NCI-H1694 (cell line): ENCODE measurements at regions not wholly inside any gene's neighbourhood (a gene's known extent, or its start where the extent isn't known, plus 50 kb on each side); places are given as distances from the start of the nearest gene placed in this dataset.
"Not testable (repeated sequence)": the region's sequence is repeated elsewhere in the genome, so short reads cannot be mapped to it uniquely, and the experiment has no call there.

Source experiments
- DNase-seq: peaks from one replicate; lab custom pipeline; 2025; lab: John Stamatoyannopoulos, UW

- DNase-seq = no peak
These were observed 138.4 kb downstream of the HTR1B start for GRCh38 chr6:77324866-77325265.

DNA sequence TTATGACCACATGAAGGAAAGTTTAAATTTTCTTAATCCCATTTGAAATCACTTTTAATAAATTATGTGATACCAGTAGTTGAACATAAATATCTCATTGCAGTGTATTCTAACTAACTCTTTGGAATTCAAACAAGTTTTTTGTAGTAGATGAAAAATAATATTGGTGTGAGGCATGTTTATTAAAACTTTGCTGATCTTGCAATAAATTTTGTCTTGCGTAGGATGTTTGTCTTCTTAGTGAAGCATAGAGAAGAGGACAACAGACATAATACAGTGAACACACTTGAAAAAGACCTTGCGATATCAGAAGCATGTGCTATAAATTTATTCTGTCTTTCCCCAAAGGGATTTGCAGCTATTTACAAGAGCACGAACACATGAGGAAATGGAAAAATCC lies 140.7 kb downstream of the HTR1B start:
- no peak for DNase-seq

DNA sequence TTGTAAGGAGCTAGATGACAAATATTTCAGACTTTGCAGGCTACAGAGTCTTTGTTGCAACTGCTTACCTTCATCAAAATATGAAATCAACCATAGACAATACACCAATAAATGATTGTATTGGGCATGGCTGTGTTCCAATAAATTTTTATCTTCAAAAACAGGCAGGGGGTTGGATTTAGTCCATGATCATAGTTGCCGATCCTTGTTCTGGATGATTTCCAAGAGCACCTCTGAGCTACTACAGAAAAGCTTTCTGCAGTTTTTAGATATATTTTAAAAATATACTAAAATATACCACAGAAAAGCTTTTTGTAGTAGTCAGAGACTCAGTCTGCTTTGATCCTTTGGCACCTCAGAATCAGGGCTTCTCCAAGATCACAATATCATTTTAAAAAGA lies 145.0 kb downstream of the HTR1B start:
- DNase-seq = no peak

- DNase-seq = no peak
These were observed 149.7 kb downstream of the HTR1B start for GRCh38 chr6:77313595-77313994.

DNA sequence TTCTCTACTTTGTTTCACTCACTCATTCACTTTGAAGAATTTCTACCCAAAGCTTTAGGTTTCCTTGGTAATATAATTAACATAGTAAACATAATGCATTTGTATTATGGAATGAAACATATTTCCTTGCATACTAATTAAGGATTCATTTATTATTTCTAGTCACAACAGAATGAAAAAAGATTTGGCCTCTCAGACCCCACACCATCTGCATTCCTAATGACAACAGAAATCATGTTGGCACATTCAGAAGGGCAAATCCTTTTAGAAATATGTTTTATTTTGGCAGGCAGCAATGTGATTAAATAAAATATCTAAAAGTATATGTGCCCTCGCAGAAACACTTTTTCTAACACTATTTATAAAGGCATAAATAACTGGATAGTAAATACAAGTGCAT lies 163.4 kb downstream of the HTR1B start:
- DNase-seq = no peak

- no peak for DNase-seq
These were observed 165.0 kb downstream of the HTR1B start for GRCh38 chr6:77298283-77298682.

- DNase-seq = no peak
These were observed 170.4 kb downstream of the HTR1B start for GRCh38 chr6:77292564-77293546.

DNA sequence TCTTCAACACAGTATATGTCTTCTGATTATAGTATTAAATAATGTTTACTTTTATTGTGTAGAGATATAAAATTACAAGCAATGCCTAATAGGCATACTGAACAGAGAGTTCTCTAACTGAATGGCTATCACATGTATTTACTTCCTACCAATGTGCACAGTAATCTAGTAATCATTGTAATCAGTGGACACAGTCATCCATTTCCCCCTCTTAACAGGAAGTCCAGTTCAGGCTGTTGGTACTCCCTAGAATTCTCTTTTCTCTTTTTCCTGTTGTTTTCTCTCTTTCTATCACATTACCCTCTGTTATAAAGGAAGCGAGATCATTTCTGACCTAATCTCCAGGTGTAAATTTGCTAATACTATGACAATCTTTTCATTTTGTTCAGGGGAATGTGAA lies 172.5 kb downstream of the HTR1B start:
- no peak for DNase-seq

- DNase-seq = no peak
These were observed 176.8 kb downstream of the HTR1B start for GRCh38 chr6:77286541-77286940.

GRCh38 chr6:77273929-77274328 lies 189.4 kb downstream of the HTR1B start:
- no peak for DNase-seq

GRCh38 chr6:77264970-77265369 lies 198.3 kb downstream of the HTR1B start:
- no peak for DNase-seq

- no peak for DNase-seq
These were observed 200.3 kb downstream of the HTR1B start for GRCh38 chr6:77263003-77263402.

- not testable (repeated sequence) for DNase-seq
These were observed 211.5 kb downstream of the HTR1B start for GRCh38 chr6:77251801-77252200.

DNA sequence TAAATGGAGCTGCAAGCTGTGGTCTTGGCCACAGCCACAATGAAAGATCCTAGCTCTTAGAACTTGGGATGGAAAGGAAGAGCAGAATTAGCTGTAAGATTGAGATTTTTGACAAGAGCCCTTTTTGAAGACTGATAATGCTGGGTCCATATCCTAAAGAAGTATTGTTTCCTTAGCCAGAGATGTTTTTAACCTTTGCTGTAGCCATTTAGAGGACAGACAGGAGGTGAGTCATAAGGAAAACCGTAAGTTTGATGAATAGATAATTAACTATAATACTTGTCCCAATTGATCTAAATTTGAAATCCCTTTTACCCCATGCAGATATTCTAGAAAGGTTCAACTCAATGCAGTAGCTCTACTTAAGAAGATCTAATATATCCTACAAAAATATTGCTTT lies 213.7 kb downstream of the HTR1B start:
- no peak for DNase-seq

DNA sequence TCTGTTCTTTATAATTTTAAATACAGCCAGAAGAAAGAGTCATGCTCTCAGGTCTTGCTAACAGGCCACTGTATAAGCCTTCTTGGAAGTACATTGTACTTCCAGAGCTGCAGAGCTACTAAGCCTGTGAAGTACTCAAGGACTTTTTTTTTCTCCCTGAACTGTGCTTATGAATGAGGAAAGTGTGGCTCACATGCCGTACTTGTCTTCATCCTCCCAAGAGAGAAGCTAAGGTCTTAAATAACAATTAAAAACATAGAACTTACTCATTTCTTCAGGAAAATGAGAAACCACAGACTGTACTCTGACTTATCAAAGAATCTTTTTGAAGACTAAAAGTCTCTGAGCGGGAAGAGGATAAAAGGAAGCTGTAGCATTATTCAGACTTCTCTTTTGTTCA lies 218.3 kb downstream of the HTR1B start:
- no peak for DNase-seq

DNA sequence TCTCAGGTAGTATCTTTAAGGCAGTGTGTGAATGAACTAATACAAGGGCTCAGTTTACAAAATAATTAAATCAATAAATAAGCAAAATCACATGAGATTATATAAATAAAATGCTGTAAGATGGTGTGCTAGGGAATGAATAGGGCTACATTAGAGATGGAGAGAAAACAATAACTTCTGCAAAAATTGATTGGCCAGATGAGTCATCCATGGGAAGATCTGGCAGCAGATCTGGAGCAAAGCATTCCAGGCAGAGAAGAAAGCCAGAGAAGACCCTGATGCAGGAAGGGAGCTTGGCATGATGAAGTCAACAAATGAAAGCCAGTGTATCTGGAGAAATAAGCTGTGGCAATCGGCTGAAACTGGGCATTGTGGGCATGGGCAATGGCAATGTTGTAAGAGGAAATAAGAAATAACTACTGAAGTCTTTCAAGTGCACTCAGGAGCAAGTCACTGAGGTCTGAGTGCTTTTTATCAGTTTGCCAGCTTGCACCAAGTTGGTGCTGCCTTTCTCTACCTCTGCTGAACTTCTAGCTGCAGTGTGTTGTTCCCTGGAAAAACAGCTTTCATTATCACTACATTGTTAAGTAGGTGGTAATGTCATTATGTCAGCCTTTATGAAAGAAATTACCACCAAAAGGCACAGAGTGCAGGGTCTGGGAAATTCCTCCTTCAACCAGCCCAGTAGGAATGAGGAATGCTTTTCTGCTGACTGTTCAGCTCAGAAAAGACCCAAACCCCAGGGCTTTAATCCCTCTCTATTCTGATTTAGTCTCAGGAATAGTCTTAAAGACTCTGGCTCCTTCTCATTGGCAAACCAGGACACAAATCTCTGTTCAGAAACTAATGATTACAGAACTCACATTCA lies 231.6 kb downstream of the HTR1B start:
- no peak for DNase-seq

- DNase-seq = no peak
These were observed 235.0 kb downstream of the HTR1B start for GRCh38 chr6:77228279-77228678.

DNA sequence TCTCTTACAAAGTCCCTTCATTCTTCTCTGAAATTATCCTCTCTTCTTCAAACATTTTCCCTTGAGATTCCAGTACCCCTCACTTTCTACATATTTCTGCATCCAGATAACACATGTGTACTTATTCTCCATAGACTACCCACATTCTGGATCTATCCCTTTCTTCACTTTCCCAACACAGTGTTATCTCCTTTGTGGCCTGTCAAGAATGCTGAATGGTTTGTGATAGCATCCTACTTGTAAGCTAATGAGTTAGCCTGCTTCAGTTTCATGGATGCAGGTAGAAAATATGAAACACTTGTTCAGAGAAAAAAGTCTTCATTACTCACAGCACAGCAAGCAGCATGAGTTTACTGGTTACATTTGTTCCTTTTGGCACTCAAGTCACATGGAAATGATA lies 245.4 kb downstream of the HTR1B start:
- no peak for DNase-seq

- no peak for DNase-seq
These were observed 257.4 kb downstream of the HTR1B start for GRCh38 chr6:77205936-77206335.

DNA sequence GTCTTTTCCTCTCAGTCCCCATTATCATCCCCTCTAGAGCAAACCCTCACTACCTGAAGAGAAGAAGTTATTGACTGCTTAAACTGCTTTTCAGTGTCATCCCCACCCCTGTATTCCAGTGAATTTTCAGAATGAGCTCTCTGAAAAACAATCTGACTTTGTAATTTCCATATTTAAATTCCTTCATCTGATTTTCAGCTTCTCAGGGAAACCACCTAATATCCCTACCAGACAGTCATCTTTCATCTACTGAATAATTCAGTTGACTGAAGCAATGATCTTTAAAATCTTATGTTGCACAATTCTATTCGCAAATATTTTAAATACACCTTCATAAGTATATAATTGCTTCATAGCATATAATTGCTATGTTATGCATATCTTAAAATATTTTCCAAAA lies 258.7 kb downstream of the HTR1B start:
- no peak for DNase-seq

DNA sequence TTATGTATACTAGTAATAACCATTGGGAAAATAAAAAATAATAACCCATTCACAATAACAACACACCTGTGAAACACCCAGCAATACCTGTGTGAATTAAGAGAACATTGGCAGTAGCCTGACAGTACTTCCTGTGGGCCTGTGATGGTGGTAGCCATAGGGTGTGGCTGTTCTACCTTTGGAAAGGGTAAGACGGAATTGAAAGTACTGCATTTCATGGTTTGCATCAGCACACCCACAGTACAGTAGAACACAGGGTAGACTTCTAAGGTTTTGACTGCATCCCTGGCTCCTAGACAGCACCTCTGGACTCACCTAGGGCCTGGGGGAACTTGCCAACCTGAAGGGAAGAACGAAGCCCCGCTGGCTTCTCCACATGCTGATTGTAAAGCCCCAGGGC lies 279.8 kb downstream of the HTR1B start:
- DNase-seq = no peak

GRCh38 chr6:77181749-77182148 lies 281.5 kb downstream of the HTR1B start:
- no peak for DNase-seq

- no peak for DNase-seq
These were observed 283.0 kb downstream of the HTR1B start for GRCh38 chr6:77180326-77180725.
